ENCODE measurements at regions not wholly inside any gene's neighbourhood (a gene's known extent, or its start where the extent isn't known, plus 50 kb on each side); places are given as distances from the start of the nearest gene placed in this dataset.
"Not testable (repeated sequence)": the region's sequence is repeated elsewhere in the genome, so short reads cannot be mapped to it uniquely, and the experiment has no call there.

DNA sequence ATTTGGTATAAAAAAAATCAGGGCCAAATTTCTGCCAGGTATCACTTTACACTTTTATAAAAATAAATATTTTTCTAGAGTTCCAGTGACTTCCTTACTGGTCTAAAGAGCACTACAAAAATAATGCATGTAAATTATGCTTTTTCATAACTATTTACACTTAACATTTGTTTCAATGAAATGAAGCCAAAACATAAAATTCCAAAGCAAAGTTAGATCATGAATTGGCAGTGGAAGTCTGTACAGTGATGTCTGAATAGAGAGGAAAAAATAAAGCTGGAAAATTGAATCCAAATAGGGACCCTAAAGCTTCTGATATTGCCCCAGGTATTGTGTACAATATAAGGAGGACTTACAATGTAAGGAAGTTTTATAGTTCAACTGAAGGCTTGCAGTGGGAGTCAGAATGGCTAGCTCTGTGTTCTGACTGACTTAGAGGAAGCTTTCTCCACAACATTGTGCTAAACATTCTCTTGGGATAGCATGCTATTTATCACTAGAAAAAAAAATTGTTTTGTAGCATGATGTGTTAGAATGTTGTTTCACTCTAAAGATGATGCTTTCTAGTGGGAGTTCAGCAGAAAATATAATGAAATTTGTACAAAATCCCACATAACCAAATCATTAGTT, 288.2 kb upstream of the UGT8 start:
- DNase-seq = no peak

DNA sequence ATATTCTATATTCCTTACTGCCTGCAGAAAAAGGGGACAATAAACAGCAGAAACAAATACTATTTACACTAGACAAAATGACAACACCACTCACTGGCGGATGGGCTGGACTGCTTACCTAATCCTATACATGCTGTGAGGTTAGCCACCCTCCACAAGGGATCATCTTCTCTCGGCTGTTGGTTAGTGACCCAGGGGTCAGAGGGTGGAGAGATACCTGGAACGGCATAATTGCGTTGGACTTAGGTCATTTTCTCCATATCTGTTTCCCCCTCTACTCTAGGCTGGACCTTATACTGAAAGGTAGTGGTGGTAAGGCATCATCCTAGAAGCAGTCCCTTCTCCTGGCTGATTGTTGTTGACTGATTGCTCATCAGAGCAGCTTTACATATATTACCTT, 286.8 kb upstream of the UGT8 start:
- no peak for DNase-seq

DNA sequence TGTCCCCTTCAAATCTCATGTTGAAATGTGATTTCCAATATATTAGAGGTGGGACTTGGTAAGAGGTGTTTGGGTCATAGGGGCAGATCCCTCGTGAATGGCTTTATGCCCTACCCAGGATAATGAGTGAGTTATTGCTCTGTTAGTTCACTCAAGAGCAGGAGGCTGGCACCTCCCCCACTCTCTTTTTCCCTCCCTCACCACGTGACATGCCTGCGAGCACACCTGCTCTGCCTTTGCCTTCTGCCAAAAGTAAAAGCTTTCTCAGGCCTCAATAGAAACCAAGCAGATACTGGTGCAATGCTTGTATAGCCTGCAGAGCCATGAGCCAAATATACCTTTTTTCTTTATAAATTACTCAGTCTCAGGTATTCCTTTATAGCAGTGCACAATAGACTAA, 286.3 kb upstream of the UGT8 start:
- no peak for DNase-seq

DNA sequence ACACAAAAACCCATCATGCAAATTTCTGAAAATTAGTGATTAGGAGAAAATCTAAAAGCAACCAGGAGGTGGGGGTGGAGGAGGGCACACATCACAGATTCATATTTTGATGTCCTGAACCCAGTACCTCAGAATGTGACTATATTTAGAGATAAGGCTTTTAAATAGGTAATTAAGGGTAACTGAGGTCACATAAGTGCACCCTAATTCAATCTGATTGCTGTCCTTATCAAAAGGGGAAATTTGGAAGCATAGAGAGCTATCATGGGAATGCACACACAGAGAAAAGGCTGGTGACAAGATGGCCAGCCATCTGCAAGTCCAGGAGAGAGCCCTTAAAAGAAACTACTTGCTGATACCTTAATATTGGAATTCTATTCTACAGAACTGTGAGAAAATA, 281.8 kb upstream of the UGT8 start:
- no peak for DNase-seq

DNA sequence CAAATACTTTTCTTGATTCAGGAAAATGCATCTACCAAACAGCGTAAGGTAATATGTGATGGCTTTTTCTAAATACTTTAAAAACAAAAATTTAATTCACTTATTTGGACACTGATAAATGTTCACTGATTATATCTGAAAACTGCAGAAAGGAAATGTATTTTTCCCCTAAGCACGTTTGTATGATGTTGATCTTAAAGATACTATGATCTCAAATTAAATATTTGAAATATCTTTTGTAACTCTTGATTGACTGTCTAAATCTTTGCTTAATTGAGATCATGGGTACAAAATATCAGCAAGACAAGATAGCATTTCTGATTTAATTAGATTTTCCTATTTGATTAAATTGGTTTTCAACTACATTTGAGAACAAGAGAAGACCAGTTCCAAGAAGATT, 281.0 kb upstream of the UGT8 start:
- no peak for DNase-seq

DNA sequence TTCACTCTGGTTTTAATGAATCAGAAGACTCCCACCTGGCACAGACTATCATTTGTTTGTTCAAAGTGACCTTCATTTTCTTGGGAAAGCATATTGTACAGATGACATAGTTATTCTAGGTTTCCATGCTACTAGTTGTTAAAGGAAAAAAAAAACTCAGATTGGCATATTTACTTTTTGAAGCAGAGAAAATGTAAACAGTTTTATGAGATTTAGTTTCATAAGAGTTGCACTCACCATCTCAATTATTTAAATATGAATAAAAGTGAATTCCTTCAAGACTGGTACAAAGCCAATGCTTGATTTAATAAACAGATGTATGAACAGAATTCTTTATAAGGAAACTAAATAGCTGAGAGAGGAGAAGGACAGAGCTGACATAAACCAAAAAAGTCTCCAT, 280.3 kb upstream of the UGT8 start:
- no peak for DNase-seq

DNA sequence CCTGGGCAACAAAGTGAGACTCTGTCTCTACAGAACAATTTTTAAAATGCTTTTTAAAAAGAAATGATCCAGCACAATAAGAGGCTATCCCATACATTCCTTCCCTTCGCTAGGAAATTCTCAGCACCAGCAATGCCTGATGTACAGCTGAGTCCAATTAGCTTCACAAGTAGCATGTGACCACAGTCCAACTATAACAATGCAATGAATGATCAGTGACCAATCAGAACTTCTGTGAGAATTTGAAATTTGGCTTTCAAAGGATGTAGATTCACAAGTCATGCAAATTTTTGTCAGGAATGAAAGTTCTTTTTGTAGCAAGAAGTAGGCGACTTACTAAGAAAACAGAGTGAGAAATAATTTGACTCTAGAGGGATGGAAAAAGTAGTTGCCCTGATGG, 278.5 kb upstream of the UGT8 start:
- no peak for DNase-seq

DNA sequence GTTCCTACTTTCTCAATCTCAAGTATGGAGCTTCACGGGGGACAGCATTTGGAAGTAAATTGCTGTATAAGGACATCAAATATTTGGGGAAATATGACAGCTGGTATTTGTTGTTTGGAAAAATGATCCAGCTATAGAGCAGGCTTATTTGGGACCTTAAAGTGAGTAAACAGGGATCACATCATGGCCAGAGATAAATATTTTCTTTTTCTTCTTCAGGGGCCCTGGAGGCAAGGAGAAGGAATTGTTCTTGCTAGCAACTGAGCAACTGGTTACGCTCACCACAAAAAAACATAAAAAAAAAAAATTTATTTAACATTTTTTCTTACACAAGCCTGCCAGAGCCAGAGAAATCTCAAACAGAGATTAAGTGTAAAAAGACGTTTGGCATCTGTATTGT, 277.2 kb upstream of the UGT8 start:
- DNase-seq = no peak

DNA sequence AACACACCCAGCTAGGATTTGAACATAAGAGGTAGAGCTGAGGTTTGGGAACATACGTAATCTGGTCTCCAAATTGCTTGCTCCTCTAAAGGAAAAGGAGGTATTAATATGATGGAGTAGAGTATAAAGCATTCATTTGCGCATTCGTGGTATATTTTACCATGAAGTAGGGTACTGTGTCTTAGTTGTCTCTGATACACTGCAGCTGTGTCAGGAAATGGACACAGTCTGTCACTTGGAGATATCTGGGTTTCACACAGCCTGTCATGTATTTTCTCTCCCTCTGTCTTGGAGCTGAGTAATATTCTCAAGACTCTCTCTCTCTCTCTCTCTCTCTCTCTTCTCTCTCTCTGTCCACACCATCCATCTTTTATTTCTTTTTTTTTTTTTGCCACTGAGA, 274.8 kb upstream of the UGT8 start:
- no peak for DNase-seq

DNA sequence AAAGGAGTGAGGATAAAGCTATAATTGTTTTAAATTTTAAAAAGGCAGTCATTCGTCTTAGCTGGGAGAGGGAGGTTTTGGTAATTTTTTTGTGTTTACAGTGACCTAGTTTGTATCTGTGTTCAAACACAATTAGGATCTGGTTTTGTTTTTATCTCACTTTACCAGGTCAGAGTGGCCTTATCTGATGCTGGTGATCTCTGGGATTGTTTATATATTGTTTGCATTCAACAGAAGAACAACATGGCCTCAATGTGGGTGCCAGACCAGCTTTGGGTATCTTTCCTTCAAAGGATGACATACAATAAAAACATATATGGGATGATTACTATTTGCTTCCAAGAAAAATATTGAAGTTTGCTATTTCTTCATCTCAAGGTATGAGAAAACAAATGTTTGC, 272.2 kb upstream of the UGT8 start:
- DNase-seq = no peak

DNA sequence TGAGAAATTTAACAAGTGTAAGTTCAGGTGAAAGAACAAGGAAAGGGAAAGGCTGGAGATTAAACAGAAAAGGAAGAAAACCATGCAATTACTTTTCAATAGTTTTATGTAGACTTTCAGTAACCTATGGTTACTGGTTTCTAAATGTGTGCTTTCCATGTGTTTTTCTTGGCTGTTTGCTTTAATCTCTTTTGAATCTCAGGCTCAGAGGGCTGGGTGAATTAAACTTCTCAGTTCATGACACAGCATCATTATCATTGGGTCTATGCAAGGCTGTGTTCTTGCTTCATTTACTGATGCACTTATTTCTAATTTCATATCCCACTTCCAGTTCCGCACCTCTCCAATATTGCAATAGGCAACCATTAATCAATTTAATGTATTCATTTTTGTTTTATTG, 266.5 kb upstream of the UGT8 start:
- DNase-seq = no peak

DNA sequence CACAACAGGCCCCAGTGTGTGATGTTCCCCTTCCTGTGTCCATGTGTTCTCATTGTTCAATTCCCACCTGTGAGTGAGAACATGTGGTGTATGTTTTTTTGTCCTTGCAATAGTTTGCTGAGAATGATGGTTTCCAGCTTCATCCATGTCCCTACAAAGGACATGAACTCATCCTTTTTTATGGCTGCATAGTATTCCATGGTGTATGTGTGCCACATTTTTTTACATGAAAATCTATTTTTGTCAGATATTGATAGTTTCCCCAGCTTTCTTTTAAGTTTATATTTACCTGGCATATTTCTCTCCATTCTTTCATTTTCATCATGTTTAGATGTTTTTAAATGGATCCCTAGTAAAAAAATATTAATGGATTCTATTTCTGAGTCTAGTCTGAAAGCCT, 264.2 kb upstream of the UGT8 start:
- DNase-seq = not testable (repeated sequence)

DNA sequence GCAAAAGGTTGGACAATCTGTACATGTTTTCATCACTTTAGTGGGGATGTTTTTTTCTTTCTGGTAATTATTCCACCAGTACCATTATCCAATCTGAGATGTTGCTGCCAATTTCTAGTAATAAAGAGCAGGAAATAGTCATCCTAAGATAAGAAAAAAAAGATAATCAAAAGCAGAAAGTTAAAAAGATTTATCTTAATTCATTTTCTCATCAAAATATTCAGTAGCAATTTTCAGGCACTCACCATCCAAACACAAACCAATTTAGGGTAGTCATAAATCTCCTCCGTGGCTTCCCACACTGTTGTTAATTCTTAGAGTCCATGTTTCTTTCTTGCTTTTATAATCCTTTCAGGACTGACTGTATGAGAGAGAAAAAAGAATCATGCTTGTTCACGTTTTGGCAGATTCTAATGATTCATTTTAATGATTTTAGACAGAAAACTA, 263.7 kb upstream of the UGT8 start:
- no peak for DNase-seq

DNA sequence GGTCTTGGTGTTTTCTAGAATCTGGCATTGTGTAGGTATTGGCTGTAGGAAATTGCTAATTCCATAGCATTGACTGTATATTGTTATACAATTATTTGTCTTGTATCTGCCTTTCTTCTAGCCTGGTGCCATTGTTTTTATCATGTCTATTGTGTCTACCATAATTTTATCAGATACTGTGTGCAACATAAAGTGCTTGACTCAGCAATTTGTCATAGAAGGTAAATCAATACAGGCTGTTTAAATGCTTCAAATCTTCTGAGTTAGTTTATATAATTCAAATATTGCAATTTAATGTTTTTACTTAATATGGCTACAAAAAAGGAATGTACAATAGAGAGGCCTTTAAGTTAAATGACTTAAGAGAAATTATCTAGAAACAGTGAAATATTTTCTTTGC, 263.3 kb upstream of the UGT8 start:
- DNase-seq = no peak

DNA sequence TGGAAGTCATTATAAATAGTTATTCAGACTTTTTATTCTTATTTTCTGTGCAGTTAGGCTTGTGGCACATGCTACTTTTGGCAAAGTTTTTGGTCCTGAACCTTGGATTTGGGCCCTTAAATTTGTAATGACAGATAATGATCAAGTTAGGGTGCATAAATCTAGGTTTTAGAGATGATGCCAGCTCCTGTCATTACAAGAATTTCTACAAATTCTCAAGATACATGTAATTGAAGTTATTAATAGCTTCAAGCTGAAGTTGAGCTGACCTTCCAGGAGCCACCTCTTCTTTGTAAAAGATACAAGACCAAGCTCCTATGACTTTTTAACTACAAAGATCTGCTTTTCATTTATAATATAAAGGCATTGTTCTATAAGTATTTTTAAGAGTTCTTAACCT, 255.6 kb upstream of the UGT8 start:
- no peak for DNase-seq

DNA sequence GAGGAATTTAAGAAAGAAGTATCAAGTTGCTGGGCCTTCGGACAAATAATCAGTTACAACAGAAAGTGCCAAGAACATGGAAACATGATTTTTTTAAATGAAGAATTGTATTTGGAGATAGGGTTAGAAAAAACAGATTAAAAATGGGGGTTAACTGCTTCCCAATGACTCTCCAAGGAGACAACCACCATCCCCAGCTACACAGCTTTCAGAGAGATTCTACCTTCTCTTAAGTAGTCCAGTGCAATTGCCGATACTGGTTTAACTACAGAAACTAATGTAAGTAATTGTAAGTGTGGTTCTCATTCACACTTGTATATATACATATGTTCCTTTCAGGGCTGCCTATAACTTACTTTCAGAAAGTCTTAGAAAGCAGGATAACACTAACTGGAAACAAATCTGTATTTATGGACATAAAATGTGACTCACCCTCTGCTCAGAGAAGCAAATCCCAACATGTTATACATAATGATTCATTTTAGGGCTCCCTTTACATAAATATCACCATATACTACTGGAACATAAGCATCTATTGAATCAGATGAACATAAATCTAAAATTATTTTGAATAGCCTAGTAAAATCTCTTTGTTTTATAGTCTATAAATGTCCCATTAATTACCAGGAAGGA, 248.9 kb upstream of the UGT8 start:
- DNase-seq = no peak

DNA sequence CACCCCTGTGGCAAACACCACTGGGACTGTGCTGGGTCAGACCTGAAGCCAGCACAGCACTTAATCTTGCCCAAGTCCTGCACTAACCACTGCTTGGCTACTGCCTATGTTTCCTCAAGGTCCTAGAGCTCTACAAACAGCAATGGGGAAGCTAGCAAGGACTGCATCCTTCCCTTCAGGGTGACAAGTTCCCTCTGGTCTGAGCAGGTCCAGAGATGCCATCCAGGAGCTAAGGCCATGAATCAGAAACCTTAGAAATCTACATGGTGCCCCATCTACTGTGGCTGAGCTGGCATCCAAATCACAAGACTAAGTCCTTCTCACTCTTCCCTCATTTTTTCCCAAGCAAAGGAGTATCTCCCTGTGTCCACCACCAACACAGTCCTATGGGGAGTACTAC, 239.7 kb upstream of the UGT8 start:
- no peak for DNase-seq

DNA sequence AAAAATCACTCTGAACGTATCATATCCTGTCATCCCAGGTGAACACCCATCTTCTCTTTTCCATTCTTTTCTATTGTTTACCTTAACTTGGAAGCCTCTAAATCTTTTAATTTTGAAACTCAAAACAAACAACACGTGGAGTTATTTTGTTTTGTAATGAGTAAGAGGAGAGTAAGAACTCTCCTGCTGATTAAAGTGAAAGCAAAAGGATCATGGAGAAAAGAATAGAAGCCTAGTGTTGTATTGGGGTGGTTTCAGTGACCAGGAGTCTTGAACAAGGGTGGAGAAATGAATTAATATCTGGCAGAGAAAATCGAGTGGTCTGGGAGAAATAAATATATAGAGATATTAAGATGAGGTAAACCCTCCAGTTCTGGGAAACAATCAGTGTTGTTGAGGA, 237.4 kb upstream of the UGT8 start:
- no peak for DNase-seq

DNA sequence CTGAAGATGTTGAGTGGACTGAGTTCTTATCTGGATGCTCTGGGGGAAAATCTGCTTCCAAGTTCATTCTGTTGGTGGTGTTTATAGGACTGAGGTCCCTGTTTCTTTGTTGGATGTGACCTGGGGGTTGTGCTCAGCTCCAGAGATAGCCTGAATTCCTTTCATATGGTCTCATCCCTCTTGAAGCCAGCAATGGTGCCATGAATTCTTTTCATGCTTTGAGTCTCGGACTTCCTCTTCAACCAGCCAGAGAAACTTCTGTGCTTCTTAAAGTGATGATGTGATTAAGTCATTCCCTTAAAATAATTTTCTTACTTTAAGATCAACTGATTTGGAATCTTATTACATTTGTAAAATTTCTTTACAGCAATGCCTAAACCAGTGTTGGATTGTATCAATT, 233.8 kb upstream of the UGT8 start:
- no peak for DNase-seq

DNA sequence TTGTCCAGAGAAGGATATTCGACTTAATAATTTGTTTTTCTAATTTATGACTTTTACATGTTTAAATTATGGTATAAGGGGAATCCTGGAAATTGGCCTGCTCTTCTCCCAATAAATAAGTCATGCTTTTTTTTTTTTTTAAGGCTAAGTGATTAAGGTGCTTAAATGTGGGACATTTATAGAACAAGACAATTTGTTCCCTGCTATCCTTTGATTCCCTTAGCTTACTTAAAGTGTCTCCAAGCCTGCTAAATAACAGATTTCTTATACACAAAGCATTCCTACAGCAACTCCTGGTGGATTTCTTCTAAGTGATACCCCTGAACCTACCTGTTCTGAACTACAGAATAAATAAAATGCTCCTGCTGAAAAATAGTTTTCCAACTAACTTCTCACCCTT, 233.0 kb upstream of the UGT8 start:
- no peak for DNase-seq

DNA sequence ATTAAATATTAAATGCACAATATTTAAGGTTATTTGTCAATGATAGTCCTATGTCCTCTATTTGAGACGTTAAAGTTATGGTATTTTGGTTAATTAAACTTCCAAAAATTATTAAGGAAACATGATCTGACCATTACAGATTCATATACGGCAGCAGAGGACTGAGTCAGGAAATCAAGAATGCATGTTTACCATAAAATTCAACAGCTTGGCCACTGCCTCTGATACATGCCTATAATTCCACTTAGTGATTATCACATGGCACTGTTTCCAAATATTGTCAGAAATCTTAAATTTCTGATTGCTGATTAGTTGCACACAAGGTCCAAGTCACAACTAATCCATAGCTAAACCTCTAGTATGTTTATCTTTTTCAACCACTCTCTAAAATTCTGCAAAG, 232.2 kb upstream of the UGT8 start:
- DNase-seq = no peak

DNA sequence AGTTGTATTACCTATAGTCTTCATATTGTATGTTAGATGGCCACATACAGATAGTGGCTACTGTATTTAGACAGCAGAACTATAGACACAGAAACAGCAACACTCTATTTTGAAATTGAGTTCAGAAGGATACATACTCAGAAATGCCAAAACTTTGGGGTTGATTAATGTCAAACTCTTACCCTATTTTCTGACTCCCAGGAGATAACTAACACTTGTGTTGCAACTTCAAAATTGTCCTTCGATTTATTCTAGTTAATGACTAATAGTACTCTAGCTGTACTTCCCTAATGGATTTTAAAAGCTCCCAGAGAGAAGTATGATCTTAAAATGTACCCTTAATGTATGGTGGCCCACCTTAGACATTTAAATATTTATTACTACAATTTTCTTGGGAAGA, 229.9 kb upstream of the UGT8 start:
- DNase-seq = no peak

DNA sequence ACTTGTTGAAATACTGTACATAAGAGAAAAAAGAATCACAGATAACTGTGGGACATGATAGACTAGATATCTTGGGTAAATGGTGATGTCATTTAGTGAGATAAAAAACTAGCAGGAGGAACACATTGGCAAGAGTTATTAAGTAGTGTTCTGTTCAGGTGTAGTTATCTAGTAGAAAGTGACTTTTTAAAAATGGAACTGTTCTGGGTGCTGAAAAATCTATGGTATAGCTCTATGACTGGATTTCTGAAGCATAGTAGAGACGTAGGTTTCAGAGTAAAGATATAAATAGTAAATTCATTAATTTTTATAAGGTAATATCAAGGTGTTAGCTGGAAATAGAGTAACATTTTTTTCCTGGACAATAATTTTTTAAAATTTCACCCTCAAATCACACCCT, 225.1 kb upstream of the UGT8 start:
- DNase-seq = no peak

DNA sequence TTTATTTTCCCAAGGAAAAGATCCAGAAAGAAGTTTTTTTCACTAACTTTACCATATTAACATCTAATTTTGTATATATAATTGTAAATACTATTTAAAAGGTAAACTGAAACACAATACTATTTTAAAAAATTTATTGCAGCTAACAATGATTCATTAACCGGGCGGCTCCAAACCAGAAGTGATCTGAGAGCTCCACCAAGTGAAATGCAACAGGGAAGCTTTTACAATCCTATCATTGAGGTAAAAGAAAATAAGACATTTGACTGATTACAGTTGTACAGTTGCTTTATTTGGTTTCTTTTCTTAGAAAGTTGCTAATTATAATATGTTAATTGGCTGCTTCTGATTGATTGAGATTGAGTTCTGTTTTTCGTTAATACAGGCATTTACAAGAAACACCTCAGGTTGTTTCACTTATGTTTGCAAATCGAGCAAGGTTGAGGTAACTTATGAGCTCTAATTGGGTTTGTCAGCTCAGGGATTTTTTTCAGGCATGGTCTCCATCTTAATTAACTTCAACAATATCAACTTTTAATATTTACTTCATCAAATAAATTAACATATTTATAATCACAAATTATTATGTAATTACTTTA, 220.2 kb upstream of the UGT8 start:
- no peak for DNase-seq

DNA sequence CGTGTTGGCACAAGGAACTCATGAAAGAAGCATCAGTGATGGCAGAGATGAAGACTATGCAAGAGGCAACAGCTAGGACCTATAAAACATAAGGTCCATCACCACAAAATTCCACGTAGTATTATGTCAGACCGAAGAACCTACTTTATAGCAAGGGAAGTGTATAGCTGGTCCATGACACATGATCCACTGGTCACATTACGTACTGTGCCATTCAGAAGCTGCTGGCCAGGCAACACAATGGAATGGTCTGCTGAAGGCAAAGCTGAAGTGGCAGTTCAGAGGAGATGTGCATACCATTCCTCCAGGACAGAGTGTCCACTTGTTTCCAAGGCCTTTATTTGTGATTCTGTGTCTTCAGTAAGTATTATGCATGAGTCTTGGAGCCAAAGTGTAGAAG, 215.5 kb upstream of the UGT8 start:
- DNase-seq = no peak

Data from CD4-positive, alpha-beta T cell treated with Interleukin-4 for 1 hour (primary cell).